ENCODE measurements at regions not wholly inside any gene's neighbourhood (a gene's known extent, or its start where the extent isn't known, plus 50 kb on each side); places are given as distances from the start of the nearest gene placed in this dataset.

DNA sequence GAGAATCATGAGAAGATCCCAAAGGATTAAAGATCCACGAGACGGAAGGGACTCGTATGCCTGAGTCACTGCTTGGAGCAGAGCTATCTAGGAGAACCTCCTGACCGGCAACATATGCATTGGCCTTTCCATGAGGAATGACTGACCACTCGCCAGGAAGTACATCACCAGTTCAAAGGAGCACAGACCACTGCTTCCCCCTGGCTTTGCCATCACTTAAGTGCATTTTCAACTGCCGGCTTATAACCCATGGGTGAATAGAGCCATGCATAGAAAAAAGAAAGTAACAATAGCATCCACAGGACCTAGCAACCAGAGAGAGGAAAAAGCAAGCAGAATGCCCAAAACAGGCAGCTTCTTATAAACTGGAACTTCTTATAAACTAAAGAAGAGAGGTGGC is 98.3 kb upstream of the ZC3H12C start:
- Histone ChIP-seq H3K27ac (no peak overlapping the region), H3K9me2 (ENCODE audit: insufficient read depth) (no peaks in the 10 kb centered on the region), H3K79me2 (ENCODE audit: low read depth) (no peaks in the 10 kb centered on the region), H3F3A (ENCODE audit: insufficient read depth, low read depth) (no peaks in the 10 kb centered on the region), H2AFZ (no peak overlapping the region), H3K9me3 (ENCODE audit: insufficient read depth, low read depth) (no peaks in the 10 kb centered on the region), H3K4me2 (no peak overlapping the region), H3K27me3 (ENCODE audit: insufficient read depth, low read depth) (no peaks in the 10 kb centered on the region), H3K4me1 (replicated peaks; ENCODE audit: insufficient read depth) (peaks cover 12% of the 10 kb centered on the region), H4K20me1 (ENCODE audit: insufficient read depth) (no peaks in the 10 kb centered on the region), H3K36me3 (ENCODE audit: low read depth) (no peaks in the 10 kb centered on the region), H3K4me3 (no peak overlapping the region)
- no peak for DNase-seq
- intact Hi-C loops (cut with micrococcal nuclease; ENCODE audit: unreplicated experiment) = no loop called here
- TF ChIP-seq, protein P1, sequence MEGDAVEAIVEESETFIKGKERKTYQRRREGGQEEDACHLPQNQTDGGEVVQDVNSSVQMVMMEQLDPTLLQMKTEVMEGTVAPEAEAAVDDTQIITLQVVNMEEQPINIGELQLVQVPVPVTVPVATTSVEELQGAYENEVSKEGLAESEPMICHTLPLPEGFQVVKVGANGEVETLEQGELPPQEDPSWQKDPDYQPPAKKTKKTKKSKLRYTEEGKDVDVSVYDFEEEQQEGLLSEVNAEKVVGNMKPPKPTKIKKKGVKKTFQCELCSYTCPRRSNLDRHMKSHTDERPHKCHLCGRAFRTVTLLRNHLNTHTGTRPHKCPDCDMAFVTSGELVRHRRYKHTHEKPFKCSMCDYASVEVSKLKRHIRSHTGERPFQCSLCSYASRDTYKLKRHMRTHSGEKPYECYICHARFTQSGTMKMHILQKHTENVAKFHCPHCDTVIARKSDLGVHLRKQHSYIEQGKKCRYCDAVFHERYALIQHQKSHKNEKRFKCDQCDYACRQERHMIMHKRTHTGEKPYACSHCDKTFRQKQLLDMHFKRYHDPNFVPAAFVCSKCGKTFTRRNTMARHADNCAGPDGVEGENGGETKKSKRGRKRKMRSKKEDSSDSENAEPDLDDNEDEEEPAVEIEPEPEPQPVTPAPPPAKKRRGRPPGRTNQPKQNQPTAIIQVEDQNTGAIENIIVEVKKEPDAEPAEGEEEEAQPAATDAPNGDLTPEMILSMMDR (conservative IDR thresholded peaks at IDR 0.05) = no peak
- no peak for TF ChIP-seq EZH2 (IDR thresholded peaks at IDR 0.05; ENCODE audit: low read depth)
- no TSS peak for BruUV-seq (replicated peaks)
- POLR2A ChIA-PET (ENCODE audit: unreplicated experiment) = no interaction called here
- CTCF ChIA-PET = no interaction called here

GRCh38 chr11:109996060-109996459 is 97.1 kb upstream of the ZC3H12C start:
- Histone ChIP-seq H4K20me1 (ENCODE audit: insufficient read depth) (no peaks in the 10 kb centered on the region), H2AFZ (no peak overlapping the region), H3K4me2 (no peak overlapping the region), H3K27ac (no peak overlapping the region), H3K27me3 (ENCODE audit: insufficient read depth, low read depth) (no peaks in the 10 kb centered on the region), H3K4me1 (replicated peaks; ENCODE audit: insufficient read depth) (peaks cover 20% of the 10 kb centered on the region), H3K9me3 (ENCODE audit: insufficient read depth, low read depth) (no peaks in the 10 kb centered on the region), H3K36me3 (ENCODE audit: low read depth) (no peaks in the 10 kb centered on the region), H3K4me3 (no peak overlapping the region), H3K79me2 (ENCODE audit: low read depth) (no peaks in the 10 kb centered on the region), H3F3A (ENCODE audit: insufficient read depth, low read depth) (no peaks in the 10 kb centered on the region), H3K9me2 (ENCODE audit: insufficient read depth) (no peaks in the 10 kb centered on the region)
- DNase-seq = no peak
- TF ChIP-seq EZH2 (IDR thresholded peaks at IDR 0.05; ENCODE audit: low read depth) = no peak
- TF ChIP-seq, protein P1 (conservative IDR thresholded peaks at IDR 0.05) = no peak
- no TSS peak for BruUV-seq (replicated peaks)
- CTCF ChIA-PET = no interaction called here
- POLR2A ChIA-PET (ENCODE audit: unreplicated experiment) = no interaction called here
- intact Hi-C loops (cut with micrococcal nuclease; ENCODE audit: unreplicated experiment) = no loop called here

- no peak overlapping the region for H3K4me3 ChIP-seq
- no peak overlapping the region for H3K27ac ChIP-seq
- DNase-seq = no peak
- H4K20me1 ChIP-seq (ENCODE audit: insufficient read depth) = no peaks in the 10 kb centered on the region
- no peak overlapping the region for H2AFZ ChIP-seq
- H3K27me3 ChIP-seq (ENCODE audit: insufficient read depth, low read depth) = no peaks in the 10 kb centered on the region
- no peaks in the 10 kb centered on the region for H3K36me3 ChIP-seq (ENCODE audit: low read depth)
- TF ChIP-seq, protein P1 (conservative IDR thresholded peaks at IDR 0.05) = no peak
- TF ChIP-seq EZH2 (IDR thresholded peaks at IDR 0.05; ENCODE audit: low read depth) = no peak
- peaks cover 19% of the 10 kb centered on the region for H3K4me1 ChIP-seq (replicated peaks; ENCODE audit: insufficient read depth)
- no peak overlapping the region for H3K4me2 ChIP-seq
- CTCF ChIA-PET = interaction anchor here (0.7 kb wide), 1 partner anchor 246 kb away, joined by 3 read pairs; no protein-coding TSS in a partner anchor
- H3K79me2 ChIP-seq (ENCODE audit: low read depth) = no peaks in the 10 kb centered on the region
- no peaks in the 10 kb centered on the region for H3K9me2 ChIP-seq (ENCODE audit: insufficient read depth)
- POLR2A ChIA-PET (ENCODE audit: unreplicated experiment) = no interaction called here
- intact Hi-C loops (cut with micrococcal nuclease; ENCODE audit: unreplicated experiment) = no loop called here
- BruUV-seq (replicated peaks) = no TSS peak
- H3F3A ChIP-seq (ENCODE audit: insufficient read depth, low read depth) = no peaks in the 10 kb centered on the region
- H3K9me3 ChIP-seq (ENCODE audit: insufficient read depth, low read depth) = no peaks in the 10 kb centered on the region
Measured at GRCh38 chr11:109998921-109999320, 94.3 kb upstream of the ZC3H12C start.

All from PC-9 (cell line).